COR-L47 (cell line): ENCODE measurements at regions not wholly inside any gene's neighbourhood (a gene's known extent, or its start where the extent isn't known, plus 50 kb on each side); places are given as distances from the start of the nearest gene placed in this dataset.
"Not testable (repeated sequence)": the region's sequence is repeated elsewhere in the genome, so short reads cannot be mapped to it uniquely, and the experiment has no call there.

Experiments used
- DNase-seq: peaks from one replicate; lab custom pipeline; 2025; lab: John Stamatoyannopoulos, UW

DNA sequence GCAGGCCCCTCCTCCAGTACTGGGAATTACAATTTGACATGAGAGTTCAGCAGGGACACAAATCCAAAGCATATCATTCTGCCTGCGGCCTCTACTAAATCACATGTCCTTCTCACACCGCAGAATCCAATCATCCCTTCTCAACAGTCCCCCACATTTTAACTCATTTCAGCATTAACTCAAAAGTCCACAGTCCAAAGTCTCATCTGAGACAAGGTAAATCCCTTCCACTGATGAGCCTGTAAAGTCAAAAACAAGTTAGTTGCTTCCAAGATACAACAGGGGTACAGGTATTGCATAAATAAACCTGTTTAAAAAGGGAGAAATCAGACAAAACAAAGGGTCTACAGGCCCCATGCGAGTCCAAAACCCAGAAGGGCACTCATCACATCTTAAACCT, 64.0 kb downstream of the EBNA1BP2 start:
- no peak for DNase-seq

DNA sequence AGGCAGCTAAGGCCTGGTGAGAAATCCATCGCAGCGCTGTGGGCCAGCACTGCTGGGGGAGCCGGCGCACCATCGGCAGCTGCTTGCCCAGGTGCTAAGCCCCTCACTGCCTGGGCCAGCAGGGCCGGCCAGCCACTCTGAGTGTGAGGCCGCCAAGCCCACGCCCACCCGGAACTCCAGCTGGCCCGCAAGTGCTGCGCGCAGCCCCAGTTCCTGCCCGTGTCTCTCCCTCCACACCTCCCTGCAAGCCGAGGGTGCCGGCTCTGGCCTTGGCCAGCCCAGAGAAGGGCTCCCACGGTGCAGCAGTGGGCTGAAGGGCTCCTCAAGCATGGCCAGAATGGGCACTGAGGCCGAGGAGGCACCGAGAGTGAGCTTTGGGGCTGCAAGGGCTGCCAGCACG, 64.4 kb downstream of the EBNA1BP2 start:
- no peak for DNase-seq

DNA sequence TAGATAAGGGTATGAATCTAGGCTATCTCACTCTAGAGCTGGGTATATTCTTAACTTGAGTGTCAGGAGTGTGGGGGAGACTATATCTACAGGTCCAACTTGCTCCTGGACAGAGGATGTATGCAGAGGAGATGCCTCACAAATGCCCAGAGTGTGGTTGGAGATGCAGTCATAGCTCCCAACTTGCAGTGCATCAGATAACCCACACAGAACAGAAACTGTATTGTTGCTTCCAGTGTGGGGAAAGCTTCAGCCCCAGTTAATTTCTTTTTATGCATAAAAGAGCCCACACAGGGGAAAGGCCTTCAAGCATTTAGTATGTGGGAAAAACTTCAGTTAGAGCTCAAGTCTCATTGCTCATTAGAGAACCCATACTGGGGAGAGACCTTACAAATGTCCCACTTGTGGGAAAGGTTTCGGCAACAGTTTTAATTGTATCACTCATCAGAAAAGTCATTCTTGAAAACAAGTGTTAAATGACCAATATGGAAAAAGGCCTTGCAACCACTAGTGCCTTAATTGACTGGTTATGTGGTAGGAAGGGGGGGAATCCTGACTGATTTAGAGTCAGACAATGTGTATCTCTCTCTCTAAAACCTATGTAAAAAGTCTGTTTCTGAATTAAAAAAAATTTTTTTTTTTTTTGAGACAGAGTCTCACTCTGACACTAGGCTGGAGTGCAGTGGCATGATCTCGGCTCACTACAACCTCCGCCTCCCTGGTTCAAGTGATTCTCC, 67.9 kb downstream of the EBNA1BP2 start:
- no peak for DNase-seq

DNA sequence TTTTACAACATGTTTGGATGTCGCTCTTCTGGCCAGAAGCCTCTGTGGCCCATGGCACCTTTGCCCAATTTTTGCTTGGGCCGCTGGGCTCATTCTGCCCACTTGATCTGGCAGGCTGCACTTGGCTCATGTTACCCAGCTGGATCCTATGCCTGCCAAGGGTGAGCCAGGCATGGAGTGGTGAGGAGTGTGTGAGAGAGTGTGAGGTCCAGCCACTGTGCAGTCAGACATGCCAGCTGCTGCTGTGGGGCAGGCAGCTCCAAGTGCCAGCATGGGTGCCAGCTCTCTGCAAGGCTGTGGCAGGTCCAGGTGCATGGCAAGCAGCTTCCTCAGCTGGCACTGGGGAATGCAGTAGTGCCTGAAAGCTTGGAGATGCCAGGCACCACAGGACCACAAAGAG, 71.0 kb downstream of the EBNA1BP2 start:
- no peak for DNase-seq

DNA sequence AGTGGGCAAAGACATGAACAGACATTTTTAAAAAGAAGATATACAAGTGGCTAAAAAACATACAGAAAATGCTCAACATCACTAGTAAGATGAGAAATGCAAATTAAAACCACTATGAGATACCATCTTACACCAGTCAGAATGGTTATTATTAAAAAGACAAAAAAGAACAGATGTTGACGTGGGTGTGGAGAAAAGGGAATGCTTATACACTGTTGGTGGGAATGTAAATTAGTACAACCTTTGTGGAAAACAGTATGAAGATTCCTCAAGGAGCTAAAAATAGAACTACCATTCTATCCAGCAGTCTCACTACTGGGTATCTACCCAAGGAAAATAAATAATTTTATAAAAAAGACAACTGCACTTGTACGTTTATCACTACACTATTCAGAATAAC, 73.9 kb downstream of the EBNA1BP2 start:
- DNase-seq: no peak

DNA sequence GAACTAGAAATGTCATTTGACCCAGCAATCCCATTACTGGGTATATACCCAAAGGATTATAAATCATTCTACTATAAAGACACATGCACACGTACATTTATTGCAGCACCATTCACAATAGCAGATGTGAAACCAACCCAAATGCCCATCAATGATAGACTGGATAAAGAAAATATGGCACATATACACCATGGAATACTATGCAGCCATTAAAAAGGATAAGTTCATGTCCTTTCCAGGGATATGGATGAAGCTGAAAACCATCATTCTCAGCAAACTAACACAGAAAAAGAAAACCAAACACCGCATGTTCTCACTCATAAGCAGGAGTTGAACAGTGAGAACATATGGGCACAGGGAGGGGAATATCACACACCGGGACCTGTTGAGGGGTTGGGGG, 75.6 kb downstream of the EBNA1BP2 start:
- not testable (repeated sequence) for DNase-seq

DNA sequence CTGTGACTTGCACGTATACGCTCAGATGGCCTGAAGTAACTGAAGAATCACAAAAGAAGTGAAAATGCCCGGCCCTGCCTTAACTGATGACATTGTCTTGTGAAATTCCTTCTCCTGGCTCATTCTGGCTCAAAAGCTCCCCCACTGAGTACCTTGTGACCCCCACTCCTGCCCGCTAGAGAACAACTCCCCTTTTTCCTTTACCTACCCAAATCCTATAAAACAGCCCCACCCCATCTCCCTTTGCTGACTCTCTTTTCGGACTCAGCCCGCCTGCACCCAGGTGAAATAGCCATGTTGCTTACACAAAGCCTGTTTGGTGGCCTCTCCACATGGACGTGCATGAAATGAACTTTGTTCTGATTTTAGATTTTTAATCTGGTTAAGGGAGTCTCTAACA, 81.3 kb downstream of the EBNA1BP2 start:
- not testable (repeated sequence) for DNase-seq

DNA sequence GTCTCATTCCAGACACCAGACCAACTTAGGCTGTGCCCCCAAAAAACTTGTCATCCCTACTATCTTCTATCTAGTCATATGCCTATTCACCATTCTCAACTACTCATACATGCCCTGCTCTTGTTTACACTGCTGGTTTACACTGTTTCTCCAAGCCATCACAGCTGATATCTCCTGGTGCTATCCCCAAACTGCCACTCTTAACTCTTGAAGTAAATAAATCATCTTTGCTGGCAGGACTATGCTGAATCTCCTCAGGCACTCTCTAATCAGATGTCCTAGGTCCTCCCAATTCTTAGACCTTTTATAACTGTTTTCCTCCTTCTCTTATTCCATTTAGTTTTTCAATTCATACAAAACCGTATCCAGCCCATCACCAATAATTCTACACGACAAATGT, 81.9 kb downstream of the EBNA1BP2 start:
- not testable (repeated sequence) for DNase-seq

DNA sequence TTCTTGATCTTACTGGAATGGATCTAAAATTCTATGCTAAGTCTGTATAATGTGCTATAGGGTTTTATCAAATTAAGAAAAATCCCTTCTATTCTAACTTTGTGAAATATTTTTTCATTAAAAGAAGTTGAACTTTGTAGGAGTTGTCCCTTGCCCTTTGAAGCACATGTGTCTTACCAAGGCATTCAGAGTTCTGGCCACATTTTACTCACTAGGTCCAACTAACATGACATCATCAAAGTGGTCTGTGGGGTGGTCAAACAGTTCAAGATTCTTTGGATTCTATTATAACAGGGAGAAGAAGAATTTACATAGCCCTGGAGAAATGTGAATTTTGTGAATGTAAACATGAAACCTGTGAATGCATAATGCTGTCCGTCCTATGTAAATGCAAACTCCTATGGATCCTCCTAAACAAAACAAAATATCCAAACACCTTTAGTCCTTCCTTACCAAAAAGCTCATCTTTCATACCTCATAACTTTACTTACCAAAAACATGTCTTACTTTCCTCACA, 88.7 kb downstream of the EBNA1BP2 start:
- no peak for DNase-seq

DNA sequence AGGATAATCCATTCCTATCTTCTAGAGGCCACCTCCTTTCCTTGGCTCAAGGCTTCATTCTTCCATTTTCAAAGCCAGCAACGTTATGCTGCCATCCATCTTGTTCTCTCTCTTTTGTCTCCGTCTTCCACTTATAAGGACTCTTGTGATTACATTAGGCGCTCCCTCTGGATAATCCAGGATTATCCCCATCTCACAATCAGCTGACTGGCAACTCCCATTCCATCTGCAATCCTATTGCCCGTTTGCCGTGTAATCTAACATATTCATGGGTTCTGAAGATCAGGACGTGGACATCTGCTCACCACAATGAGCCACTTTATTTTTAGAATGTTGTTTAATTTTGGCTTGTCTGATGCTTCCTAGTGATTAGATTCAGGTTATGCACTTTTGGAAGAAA, 89.3 kb downstream of the EBNA1BP2 start:
- no peak for DNase-seq

DNA sequence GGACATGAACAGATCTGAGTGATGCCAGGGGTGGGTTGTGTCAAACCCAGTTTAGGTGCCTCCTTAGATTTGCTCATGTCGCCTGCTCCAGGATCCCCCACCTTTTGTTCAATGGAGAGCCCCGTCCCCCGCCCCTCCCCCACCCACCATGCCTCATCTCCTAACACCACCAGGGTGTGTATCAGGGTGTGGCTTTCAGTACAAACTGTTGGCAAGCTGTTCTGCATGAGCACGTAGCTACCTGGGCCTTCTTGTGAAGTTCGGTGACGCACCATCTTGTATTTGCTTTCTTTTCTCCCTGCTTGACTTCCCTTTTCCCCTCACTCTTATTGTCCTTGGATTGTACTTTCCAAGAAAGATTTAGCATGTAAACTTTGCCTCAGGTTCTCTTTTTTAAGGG, 94.8 kb downstream of the EBNA1BP2 start:
- no peak for DNase-seq

DNA sequence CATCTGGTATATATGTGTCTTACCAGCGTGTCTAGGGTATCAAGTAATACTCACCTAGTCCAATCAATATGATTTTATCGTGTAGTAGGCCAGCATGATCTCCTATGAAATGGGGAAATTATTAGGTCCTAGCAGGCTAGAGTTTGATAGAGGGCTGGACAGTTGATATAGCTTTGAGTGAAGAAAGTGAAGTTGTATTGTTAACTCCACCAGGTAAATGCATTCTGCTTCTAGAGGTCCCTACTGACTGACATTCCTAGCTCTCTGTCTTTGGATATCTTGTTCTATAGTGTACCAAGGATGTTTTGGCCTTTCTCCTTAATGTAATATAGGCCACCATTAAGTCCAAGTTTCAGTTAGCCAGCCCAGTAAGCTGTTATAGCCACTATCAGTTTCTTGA, 97.4 kb downstream of the EBNA1BP2 start:
- no peak for DNase-seq

DNA sequence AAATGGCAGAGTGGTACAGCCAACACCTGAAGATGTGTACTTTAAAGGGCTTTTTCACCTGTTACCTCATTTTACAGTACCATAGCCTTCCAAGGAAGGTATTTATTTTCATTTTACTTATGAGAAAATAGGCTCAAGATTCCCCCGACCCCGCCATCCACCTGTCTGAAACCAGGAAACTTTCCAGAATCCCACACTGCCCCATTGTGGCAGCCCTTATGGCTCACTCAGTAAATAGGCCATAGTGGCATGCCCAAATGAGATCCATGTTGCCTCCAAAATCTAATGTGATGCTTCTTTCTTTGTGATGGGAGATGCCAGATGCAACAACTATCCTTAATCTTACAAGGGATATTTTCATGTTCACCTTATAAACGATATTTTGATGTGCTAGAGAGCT, 97.8 kb downstream of the EBNA1BP2 start:
- no peak for DNase-seq

DNA sequence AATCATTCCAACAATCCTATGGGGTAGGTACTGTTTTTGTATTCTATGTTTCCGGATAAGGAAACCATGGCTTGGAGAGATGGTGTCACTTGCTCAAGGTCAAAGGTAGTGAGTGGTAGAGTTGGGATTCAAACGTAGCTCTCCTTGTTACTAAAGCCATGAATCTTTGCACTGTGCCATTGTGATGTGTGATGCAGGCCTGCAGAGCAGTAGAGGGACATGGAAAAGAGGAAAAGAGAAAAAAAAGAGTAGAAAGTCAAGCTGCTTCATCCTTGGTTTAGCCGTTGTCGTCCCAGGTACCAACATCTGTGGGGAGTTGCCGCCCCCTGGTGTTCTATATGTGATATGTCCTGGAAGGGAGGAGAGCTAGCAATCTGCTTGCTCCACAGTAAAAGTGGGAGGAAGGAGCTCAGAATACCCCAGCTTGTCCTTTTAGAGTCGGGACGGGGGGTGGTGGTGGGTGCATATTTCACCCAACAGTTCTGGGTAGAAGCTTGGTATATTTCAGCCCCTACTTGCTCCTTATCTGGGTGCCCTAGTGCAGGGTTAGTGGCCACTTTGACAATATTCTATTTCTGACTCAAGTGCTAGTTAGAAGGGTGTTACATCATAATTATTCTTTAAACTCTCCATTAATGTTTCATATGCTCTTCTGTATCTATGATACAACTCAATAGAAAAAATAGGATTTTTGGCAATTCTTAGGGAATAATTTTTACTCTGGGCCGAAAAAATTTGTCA, 98.4 kb downstream of the EBNA1BP2 start:
- peak; percentile 53 for DNase-seq

DNA sequence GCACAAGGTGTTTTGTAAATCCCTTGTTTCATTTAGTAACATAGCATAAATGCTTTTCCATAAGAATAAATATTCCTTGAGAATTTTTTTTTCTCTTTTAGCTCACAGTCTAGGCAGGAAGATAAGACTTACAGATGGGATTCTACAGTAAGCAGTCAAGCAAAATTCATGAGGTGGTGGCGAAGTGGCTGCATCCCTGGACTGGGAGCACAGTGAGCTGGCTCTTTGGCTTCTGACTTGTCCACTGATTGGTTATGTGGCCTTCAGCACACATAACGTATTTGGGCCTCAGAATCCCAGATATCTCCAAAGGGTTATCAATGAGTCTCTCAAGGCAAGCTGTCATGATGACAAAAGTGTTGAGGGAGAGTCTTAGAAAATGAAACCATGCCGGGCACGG, 99.8 kb downstream of the EBNA1BP2 start:
- no peak for DNase-seq

DNA sequence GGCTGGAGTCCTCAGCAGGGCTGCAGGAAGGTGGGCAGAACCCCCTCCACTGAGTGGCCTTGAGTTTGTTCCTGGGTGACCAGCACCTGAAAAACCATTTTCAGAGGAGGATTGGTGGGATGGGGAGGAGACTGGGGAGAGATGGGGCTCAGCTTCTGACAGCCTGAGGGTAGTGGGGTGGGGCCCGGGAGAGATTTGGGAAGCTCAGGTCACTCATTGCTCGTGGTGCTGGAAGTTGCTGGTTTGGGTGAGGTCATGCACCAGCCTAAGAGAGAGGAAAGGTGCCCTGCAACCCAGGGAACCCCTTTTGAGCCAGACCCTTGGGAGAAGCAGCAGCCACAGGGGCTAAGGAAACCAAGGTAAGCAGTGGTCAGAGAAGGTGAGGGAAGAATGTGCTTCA, 100.8 kb downstream of the EBNA1BP2 start:
- DNase-seq: no peak

DNA sequence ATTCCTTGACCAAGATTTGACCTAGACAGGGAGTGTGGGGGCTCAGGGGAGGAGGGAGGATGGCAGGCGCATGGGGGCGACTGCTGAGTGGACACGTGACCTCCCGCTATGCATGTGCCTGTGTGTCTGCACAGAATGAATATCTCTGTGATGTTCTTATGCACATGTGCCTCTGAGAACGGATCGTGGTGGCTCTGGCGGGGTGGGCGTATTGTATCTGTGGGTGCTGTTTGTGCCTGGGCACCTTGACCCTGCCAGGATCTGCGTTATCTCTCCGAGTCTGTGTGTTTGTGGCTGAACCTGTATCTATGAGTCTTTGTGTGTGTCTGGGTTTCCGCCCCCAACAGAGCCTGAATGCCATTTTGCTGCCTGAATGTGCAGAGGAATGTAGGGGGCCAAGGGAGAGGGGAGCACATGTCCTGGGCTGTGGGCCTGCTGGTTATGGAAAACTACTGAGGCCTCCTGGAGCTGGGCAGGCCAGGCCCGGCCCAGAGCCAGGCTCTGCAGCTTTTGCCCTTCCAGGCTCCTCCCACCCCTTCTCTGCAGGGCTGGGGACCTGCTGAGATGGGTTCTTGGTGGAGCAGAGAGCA, 102.5 kb downstream of the EBNA1BP2 start:
- DNase-seq: no peak

DNA sequence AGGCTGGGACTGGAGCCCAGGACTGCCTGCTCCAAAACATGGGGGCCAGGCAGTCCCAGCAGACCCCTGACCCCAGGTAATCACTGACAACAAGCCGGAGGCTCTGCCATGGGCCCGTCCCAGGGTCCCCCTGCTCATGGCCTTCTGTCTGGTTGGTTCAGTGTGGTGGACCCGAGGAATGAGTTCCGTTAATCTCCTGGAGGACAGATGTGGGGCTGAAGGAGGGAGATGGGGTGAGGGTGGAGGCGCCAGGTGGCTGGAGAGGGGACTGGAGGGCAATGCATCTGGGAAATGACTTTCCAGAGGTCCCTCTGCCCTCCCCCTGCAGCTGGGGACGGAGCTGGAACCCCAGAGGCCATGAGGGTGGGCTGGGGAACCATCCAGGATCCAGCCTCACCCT, 103.2 kb downstream of the EBNA1BP2 start:
- no peak for DNase-seq

DNA sequence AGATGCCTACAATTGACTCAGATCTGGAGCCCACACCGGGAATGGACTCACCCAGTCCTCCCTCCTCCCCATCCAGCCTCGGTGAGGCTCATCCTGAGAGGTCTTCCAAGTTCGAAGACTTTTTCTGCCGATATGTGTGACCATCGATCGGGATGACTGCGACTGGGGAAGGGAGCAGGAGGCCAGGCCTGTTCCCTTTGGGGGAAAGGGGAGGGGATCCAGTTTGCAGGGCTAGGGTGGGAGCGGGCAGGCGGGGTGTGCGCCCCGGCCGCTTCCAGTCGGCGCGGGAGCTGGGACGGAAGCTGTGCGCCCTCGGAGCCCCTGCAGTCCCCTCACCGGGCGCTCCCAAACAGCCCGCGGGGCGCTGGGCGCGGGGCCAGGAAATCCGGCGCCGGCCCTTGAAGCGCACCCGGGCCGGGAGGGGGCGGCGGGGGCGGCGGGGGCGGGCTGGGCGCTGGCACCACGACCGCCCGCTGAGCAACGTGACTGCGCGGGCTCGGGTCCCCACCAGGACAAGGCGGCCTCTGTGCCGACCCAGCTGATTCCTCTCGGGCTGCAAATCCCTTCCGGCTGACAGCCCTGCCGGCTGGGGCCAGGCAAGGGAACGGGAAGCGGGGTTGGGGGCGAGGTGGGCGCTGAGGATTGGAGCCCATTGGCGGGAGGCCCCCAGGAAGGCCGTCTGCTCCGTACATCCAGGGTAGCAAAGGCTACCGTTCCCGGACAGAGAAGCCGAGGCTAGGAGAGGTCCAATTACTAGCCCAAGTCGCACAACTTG, 103.9 kb downstream of the EBNA1BP2 start:
- peak; percentile 33 for DNase-seq

DNA sequence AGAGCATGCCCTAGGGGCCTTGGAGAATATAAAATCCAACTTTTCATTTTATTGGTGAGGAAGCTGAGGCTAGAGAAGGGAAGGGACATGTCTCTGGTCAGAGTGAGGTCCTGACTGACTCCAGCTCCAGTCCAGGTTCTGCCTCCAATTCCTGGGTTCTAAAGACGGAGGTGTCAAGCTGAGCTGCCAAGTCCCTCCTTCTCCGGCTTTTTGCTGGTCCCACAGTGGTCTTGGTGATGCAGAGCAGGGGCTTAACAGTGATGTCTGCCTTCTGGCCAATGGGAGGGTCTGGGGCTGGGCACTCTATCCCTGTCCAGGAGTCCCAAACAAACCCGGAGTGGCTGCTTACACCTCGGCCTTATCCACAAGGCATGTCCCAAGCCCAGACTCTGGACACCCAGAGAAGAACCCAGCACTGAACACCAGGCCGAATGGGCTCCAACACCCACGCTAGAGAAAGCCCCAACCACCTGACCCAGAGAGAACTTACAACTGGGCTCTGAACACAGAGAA, 104.8 kb downstream of the EBNA1BP2 start:
- no peak for DNase-seq

DNA sequence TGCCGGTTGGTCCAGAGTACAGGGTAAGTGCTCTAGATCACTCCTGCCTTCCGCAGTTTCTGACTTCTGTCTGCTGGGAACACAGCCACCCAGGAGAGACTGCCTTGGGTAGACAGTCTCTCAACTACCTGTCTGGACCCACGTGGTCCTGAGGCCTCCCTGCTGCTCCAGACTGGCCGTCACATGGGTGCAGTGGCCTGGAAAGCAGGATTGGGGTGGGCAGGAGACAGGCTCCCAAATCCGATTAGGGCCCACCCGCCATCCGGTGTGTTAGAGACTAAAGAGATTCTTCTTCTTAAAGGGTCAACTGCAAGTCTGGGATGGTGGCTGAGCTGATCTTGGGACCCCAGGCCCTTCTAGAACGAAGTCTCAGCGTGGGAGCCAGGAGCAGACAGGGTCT, 105.5 kb downstream of the EBNA1BP2 start:
- no peak for DNase-seq
